ENCODE measurements at regions not wholly inside any gene's neighbourhood (a gene's known extent, or its start where the extent isn't known, plus 50 kb on each side); places are given as distances from the start of the nearest gene placed in this dataset.

DNA sequence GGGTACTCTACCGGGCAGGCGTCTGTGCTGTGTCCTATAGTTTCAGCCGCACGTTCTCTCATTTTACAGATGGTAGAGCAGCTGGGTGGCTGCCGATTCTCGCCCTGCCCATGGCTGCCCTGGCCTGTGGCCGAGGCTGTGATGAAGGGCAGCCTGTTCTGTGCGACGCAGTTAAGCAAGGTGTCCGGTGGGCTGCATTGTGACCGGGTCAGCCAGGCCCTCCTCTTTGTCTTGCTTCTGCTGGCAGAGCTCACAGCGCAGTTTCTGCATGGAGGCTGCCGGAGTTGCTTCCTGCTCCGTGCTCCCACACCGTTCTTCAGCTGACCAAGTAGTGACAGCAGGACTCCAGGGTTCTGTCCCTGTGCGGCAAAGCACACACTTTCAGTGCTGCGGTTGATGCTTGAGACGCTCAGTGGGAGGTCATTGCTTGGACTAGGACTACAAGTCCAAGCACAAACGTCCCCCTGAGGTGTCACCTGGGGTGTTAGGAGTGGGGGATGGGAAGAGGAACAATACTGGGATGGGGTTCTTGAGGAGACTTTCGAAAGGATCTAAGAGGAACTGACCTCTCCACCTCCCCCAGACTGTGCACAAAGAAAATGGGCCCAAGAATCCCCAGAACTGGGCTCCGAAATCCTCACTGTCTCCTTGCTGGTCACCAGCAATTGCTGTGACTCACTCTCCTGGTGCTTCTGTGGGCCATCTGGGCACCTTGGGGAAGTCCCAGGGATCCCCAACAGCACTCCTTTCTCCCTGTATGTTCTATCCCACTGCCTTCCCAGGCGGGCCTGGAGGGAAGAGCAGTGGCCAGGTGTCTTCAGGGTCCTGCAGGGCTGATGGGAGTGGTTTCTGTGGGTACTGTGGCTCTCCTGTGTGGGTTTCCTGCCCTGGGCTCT, 58.2 kb downstream of the GADD45G start:
- H3K79me2 ChIP-seq (replicated peaks; ENCODE audit: insufficient read depth, low read length) = no peaks in the 10 kb centered on the region
- no peaks in the 10 kb centered on the region for H3K9me3 ChIP-seq (ENCODE audit: low read length)
- no peaks in the 10 kb centered on the region for H3K36me3 ChIP-seq (ENCODE audit: insufficient read depth, low read length)
- no peak overlapping the region for H3K9ac ChIP-seq (ENCODE audit: low read length)
- H3K27me3 ChIP-seq (ENCODE audit: insufficient read depth, low read depth, low read length) = no peaks in the 10 kb centered on the region
- no peak overlapping the region for H2AFZ ChIP-seq (ENCODE audit: low read depth, low read length)
- no peaks in the 10 kb centered on the region for H3K9me2 ChIP-seq (ENCODE audit: insufficient read depth, low read length)
- no peak for TF ChIP-seq EP300 (conservative IDR thresholded peaks at IDR 0.05; ENCODE audit: poor library complexity, severe bottlenecking)
- TF ChIP-seq, protein P1, sequence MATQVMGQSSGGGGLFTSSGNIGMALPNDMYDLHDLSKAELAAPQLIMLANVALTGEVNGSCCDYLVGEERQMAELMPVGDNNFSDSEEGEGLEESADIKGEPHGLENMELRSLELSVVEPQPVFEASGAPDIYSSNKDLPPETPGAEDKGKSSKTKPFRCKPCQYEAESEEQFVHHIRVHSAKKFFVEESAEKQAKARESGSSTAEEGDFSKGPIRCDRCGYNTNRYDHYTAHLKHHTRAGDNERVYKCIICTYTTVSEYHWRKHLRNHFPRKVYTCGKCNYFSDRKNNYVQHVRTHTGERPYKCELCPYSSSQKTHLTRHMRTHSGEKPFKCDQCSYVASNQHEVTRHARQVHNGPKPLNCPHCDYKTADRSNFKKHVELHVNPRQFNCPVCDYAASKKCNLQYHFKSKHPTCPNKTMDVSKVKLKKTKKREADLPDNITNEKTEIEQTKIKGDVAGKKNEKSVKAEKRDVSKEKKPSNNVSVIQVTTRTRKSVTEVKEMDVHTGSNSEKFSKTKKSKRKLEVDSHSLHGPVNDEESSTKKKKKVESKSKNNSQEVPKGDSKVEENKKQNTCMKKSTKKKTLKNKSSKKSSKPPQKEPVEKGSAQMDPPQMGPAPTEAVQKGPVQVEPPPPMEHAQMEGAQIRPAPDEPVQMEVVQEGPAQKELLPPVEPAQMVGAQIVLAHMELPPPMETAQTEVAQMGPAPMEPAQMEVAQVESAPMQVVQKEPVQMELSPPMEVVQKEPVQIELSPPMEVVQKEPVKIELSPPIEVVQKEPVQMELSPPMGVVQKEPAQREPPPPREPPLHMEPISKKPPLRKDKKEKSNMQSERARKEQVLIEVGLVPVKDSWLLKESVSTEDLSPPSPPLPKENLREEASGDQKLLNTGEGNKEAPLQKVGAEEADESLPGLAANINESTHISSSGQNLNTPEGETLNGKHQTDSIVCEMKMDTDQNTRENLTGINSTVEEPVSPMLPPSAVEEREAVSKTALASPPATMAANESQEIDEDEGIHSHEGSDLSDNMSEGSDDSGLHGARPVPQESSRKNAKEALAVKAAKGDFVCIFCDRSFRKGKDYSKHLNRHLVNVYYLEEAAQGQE (IDR thresholded peaks at IDR 0.05; ENCODE audit: borderline replicate concordance) = no peak
- TF ChIP-seq EZH2 (IDR thresholded peaks at IDR 0.05; ENCODE audit: borderline replicate concordance, insufficient read depth, low read length, poor library complexity, severe bottlenecking) = no peak
- TF ChIP-seq, protein P2, sequence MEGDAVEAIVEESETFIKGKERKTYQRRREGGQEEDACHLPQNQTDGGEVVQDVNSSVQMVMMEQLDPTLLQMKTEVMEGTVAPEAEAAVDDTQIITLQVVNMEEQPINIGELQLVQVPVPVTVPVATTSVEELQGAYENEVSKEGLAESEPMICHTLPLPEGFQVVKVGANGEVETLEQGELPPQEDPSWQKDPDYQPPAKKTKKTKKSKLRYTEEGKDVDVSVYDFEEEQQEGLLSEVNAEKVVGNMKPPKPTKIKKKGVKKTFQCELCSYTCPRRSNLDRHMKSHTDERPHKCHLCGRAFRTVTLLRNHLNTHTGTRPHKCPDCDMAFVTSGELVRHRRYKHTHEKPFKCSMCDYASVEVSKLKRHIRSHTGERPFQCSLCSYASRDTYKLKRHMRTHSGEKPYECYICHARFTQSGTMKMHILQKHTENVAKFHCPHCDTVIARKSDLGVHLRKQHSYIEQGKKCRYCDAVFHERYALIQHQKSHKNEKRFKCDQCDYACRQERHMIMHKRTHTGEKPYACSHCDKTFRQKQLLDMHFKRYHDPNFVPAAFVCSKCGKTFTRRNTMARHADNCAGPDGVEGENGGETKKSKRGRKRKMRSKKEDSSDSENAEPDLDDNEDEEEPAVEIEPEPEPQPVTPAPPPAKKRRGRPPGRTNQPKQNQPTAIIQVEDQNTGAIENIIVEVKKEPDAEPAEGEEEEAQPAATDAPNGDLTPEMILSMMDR (IDR thresholded peaks at IDR 0.05; ENCODE audit: poor library complexity, severe bottlenecking) = no peak
- TF ChIP-seq MXI1 (conservative IDR thresholded peaks at IDR 0.05; ENCODE audit: poor library complexity, severe bottlenecking) = no peak
- TF ChIP-seq TAF1 (IDR thresholded peaks at IDR 0.05; ENCODE audit: low read depth) = no peak
- TF ChIP-seq RAD21 (conservative IDR thresholded peaks at IDR 0.05) = no peak
- TF ChIP-seq POLR2AphosphoS5 (IDR thresholded peaks at IDR 0.05) = no peak
- TF ChIP-seq SMC3 (conservative IDR thresholded peaks at IDR 0.05; ENCODE audit: poor library complexity) = no peak
- no peaks in the 10 kb centered on the region for H4K20me1 ChIP-seq (ENCODE audit: insufficient read depth)
- no peak overlapping the region for H3K4me3 ChIP-seq (ENCODE audit: low read length)
- H3K4me2 ChIP-seq (ENCODE audit: low read length) = no peak overlapping the region
- H3F3A ChIP-seq (ENCODE audit: insufficient read depth, low read length, poor library complexity, severe bottlenecking) = no peaks in the 10 kb centered on the region
- no peak overlapping the region for H3K27ac ChIP-seq (ENCODE audit: low read length)

DNA sequence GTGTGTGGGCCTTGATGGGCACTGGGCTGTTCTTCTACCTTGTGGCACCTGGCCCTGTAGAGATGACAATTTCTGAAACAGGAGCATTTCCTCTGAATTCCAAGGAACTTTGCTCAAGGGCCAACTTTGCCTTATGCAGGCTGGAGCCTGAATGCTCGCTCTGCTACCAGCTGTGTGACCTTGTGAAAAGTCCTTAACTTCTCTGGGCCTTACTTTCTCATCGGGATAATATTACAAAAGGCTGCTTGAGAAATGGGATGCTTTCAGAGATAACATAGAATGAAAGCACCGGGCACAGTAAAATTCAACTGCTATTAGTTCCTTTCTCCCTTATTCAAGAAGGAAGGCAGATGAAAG, 58.8 kb downstream of the GADD45G start:
- no peaks in the 10 kb centered on the region for H3K27me3 ChIP-seq (ENCODE audit: insufficient read depth, low read depth, low read length)

More for the DNA sequence above, 58.8 kb downstream of the GADD45G start:
- Histone ChIP-seq H3K27ac (ENCODE audit: low read length) (no peak overlapping the region), H3F3A (ENCODE audit: insufficient read depth, low read length, poor library complexity, severe bottlenecking) (no peaks in the 10 kb centered on the region), H3K36me3 (ENCODE audit: insufficient read depth, low read length) (no peaks in the 10 kb centered on the region), H3K4me2 (ENCODE audit: low read length) (no peak overlapping the region), H3K79me2 (replicated peaks; ENCODE audit: insufficient read depth, low read length) (no peaks in the 10 kb centered on the region), H3K9me2 (ENCODE audit: insufficient read depth, low read length) (no peaks in the 10 kb centered on the region), H2AFZ (ENCODE audit: low read depth, low read length) (no peak overlapping the region), H3K4me3 (ENCODE audit: low read length) (no peak overlapping the region), H4K20me1 (ENCODE audit: insufficient read depth) (no peaks in the 10 kb centered on the region), H3K9me3 (ENCODE audit: low read length) (no peaks in the 10 kb centered on the region), H3K9ac (ENCODE audit: low read length) (no peak overlapping the region)
- no peak for TF ChIP-seq POLR2AphosphoS5 (IDR thresholded peaks at IDR 0.05)
- no peak for TF ChIP-seq MXI1 (conservative IDR thresholded peaks at IDR 0.05; ENCODE audit: poor library complexity, severe bottlenecking)
- TF ChIP-seq, protein P1 (IDR thresholded peaks at IDR 0.05; ENCODE audit: borderline replicate concordance) = no peak
- TF ChIP-seq EZH2 (IDR thresholded peaks at IDR 0.05; ENCODE audit: borderline replicate concordance, insufficient read depth, low read length, poor library complexity, severe bottlenecking) = no peak
- TF ChIP-seq TAF1 (IDR thresholded peaks at IDR 0.05; ENCODE audit: low read depth) = no peak
- TF ChIP-seq SMC3 (conservative IDR thresholded peaks at IDR 0.05; ENCODE audit: poor library complexity) = no peak
